Breast epithelium (tissue), 3 donors: ENCODE measurements at regions not wholly inside any gene's neighbourhood (a gene's known extent, or its start where the extent isn't known, plus 50 kb on each side); places are given as distances from the start of the nearest gene placed in this dataset.

Experiments used
- CTCF ChIP-seq, 3 donors: fragments of 450-650 bp; IDR thresholded peaks; one replicate each; pipeline ENCODE4 v1.5.1; 2016 to 2017; ENCODE audit warnings: antibody characterized with exemption in 3 of 3, mild to moderate bottlenecking in 3 of 3, moderate library complexity in 3 of 3
- POLR2A ChIP-seq: fragments of 450-650 bp; IDR thresholded peaks from one replicate; pipeline ENCODE4 v1.6.1; 2016; ENCODE audit warnings: antibody characterized with exemption, mild to moderate bottlenecking, moderate library complexity
- POLR2AphosphoS5 ChIP-seq, 3 donors: sonication (generic); formaldehyde crosslinking; IDR thresholded peaks; one replicate each; pipeline ENCODE4 v1.6.1; 2017; ENCODE audit warnings: antibody characterized with exemption in 3 of 3

DNA sequence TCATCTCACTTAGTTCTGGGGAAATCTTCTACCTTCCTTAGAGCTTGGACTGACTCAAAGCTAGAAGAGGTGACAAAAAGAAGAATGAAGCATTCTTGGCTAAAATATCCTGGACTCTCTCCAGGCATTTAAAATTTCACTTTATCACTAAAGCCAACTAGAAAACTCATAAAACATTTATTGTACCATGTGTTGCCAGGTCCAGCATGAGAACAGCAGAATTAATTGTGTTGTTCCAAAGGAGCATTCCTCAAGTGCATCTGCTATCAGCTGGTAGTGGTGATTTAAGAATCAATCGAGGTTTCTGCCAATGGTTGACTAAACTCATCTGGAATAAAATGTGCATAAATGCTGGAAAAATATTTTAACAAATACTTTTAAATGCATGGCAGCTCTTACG, 147.3 kb upstream of the SSTR4 start:
- TF ChIP-seq CTCF (IDR thresholded peaks at IDR 0.05) (no peak), POLR2AphosphoS5 (IDR thresholded peaks at IDR 0.05) (no peak), POLR2A (no peak)
